Stimulated activated naive CD8-positive, alpha-beta T cell treated with anti-CD3 and anti-CD28 coated beads, Interleukin-15, Interleukin-2, amounts not matched to agents 100 U/mL and 50 U/mL, for 24 hours (primary cell): ENCODE measurements at regions not wholly inside any gene's neighbourhood (a gene's known extent, or its start where the extent isn't known, plus 50 kb on each side); places are given as distances from the start of the nearest gene placed in this dataset.
"Not testable (repeated sequence)": the region's sequence is repeated elsewhere in the genome, so short reads cannot be mapped to it uniquely, and the experiment has no call there.

Experiments used
- ATAC-seq: fragments of 150-1000 bp; cut with Tn5 transposase; one replicate; pipeline ENCODE4 v1.10.0; 2021
- DNase-seq: peaks from one replicate; pipeline ENCODE4 v3.0.0; 2021

- not testable (repeated sequence) for DNase-seq, ATAC-seq
These were observed 117.0 kb downstream of the TTC6 start for GRCh38 chr14:37712476-37712860.

- no peak for DNase-seq
- ATAC-seq, result no peak
These were observed 117.6 kb downstream of the TTC6 start for GRCh38 chr14:37712976-37713431.

GRCh38 chr14:37720131-37720530, 124.7 kb downstream of the TTC6 start:
- ATAC-seq (no peak), DNase-seq (no peak)

- ATAC-seq, result no peak
- no peak for DNase-seq
These were observed 126.7 kb downstream of the TTC6 start for GRCh38 chr14:37721976-37722659.

GRCh38 chr14:37723515-37723914, 128.1 kb downstream of the TTC6 start:
- DNase-seq, result no peak
- no peak for ATAC-seq

GRCh38 chr14:37726708-37727107, 131.3 kb downstream of the TTC6 start:
- DNase-seq (no peak), ATAC-seq (no peak)

GRCh38 chr14:37729218-37729617, 133.8 kb downstream of the TTC6 start:
- no peak for ATAC-seq

GRCh38 chr14:37731094-37731493, 135.7 kb downstream of the TTC6 start:
- no peak for DNase-seq

More at GRCh38 chr14:37729218-37729617, 133.8 kb downstream of the TTC6 start:
- DNase-seq, result no peak

GRCh38 chr14:37745657-37746056, 150.2 kb downstream of the TTC6 start:
- ATAC-seq (no peak), DNase-seq (no peak)

More at GRCh38 chr14:37731094-37731493, 135.7 kb downstream of the TTC6 start:
- ATAC-seq, result no peak

GRCh38 chr14:37746140-37746832, 150.9 kb downstream of the TTC6 start:
- DNase-seq (no peak), ATAC-seq (no peak)

GRCh38 chr14:37753459-37753858, 158.0 kb downstream of the TTC6 start:
- no peak for DNase-seq
- no peak for ATAC-seq

- ATAC-seq, DNase-seq: not testable (repeated sequence)
These were observed 164.8 kb downstream of the TTC6 start for GRCh38 chr14:37760275-37760674.

- no peak for DNase-seq
- ATAC-seq, result no peak
These were observed 167.8 kb downstream of the TTC6 start for GRCh38 chr14:37763266-37763665.

GRCh38 chr14:37772283-37772682, 176.9 kb downstream of the TTC6 start:
- not testable (repeated sequence) for DNase-seq, ATAC-seq

- DNase-seq, result no peak
- no peak for ATAC-seq
These were observed 181.5 kb downstream of the TTC6 start for GRCh38 chr14:37776791-37777499.

GRCh38 chr14:37778135-37778943, 182.9 kb downstream of the TTC6 start:
- ATAC-seq (no peak), DNase-seq (no peak)

GRCh38 chr14:37779480-37779879, 184.1 kb downstream of the TTC6 start:
- no peak for ATAC-seq
- no peak for DNase-seq

GRCh38 chr14:37780731-37781130, 185.3 kb downstream of the TTC6 start:
- DNase-seq, ATAC-seq: not testable (repeated sequence)

GRCh38 chr14:37784203-37784826, 188.9 kb downstream of the TTC6 start:
- ATAC-seq, DNase-seq: not testable (repeated sequence)

- not testable (repeated sequence) for ATAC-seq, DNase-seq
These were observed 189.4 kb downstream of the TTC6 start for GRCh38 chr14:37784827-37785223.

GRCh38 chr14:37785298-37785697, 189.9 kb downstream of the TTC6 start:
- DNase-seq, ATAC-seq: not testable (repeated sequence)
